Karpas-422 (cell line): ENCODE measurements at regions not wholly inside any gene's neighbourhood (a gene's known extent, or its start where the extent isn't known, plus 50 kb on each side); places are given as distances from the start of the nearest gene placed in this dataset.

Experiments used
- DNase-seq: peaks from one replicate; pipeline ENCODE4 v3.0.0-alpha.2; 2015
- H2AFZ ChIP-seq: fragments of 200-600 bp; sonication (generic); 2 replicates; pipeline ENCODE4 v1.6.1; 2014; ENCODE audit warnings: antibody characterized with exemption, low read length, mixed read lengths
- H3K27ac ChIP-seq: fragments of 200-600 bp; sonication (generic); 2 replicates; pipeline ENCODE4 v1.5.1; 2014; ENCODE audit warnings: mild to moderate bottlenecking, low read length, moderate library complexity
- H3K27me3 ChIP-seq: fragments of 200-600 bp; sonication (generic); 2 replicates; pipeline ENCODE4 v1.6.1; 2014; ENCODE audit warnings: low read length, mixed read lengths
- H3K36me3 ChIP-seq: fragments of 200-600 bp; sonication (generic); 2 replicates; pipeline ENCODE4 v1.6.1; 2014; ENCODE audit warnings: low read length, mixed read lengths; ENCODE audit not compliant: insufficient read depth
- H3K4me1 ChIP-seq: fragments of 200-600 bp; sonication (generic); 2 replicates; pipeline ENCODE4 v1.6.1; 2014; ENCODE audit warnings: mild to moderate bottlenecking, low read length, mixed read lengths
- H3K4me2 ChIP-seq: fragments of 200-600 bp; sonication (generic); 2 replicates; pipeline ENCODE4 v1.6.1; 2014; ENCODE audit warnings: low read length, low read depth, mild to moderate bottlenecking; ENCODE audit not compliant: poor library complexity, severe bottlenecking
- H3K4me3 ChIP-seq: fragments of 200-600 bp; sonication (generic); 2 replicates; pipeline ENCODE4 v1.5.1; 2014; ENCODE audit warnings: mild to moderate bottlenecking, antibody characterized with exemption, low read length, mixed read lengths
- H3K79me2 ChIP-seq: fragments of 200-600 bp; sonication (generic); 2 replicates; pipeline ENCODE4 v1.6.1; 2014; ENCODE audit warnings: mild to moderate bottlenecking, low read length, mixed read lengths
- H3K9ac ChIP-seq: fragments of 200-600 bp; sonication (generic); 2 replicates; pipeline ENCODE4 v1.6.0; 2014; ENCODE audit warnings: low read length
- H3K9me2 ChIP-seq: fragments of 200-600 bp; sonication (generic), shearing (Covaris generic); replicated peaks from 2 replicates; pipeline ENCODE4 v1.6.0; 2014; ENCODE audit warnings: mild to moderate bottlenecking, low read length, moderate library complexity; ENCODE audit not compliant: insufficient read depth
- H3K9me3 ChIP-seq: fragments of 300-700, 200-600 bp; sonication (generic); 2 replicates; pipeline ENCODE4 v1.6.1; 2014; ENCODE audit warnings: low read length, mixed read lengths
- H4K20me1 ChIP-seq: fragments of 200-600 bp; sonication (generic); 2 replicates; pipeline ENCODE4 v1.6.1; 2014; ENCODE audit warnings: mild to moderate bottlenecking, antibody characterized with exemption, low read length, low read depth; ENCODE audit not compliant: insufficient read depth
- small RNA-seq: library from RNA; depleted of rRNA; stranded (forward); fragments of <200 nt; gene quantifications from one replicate; pipeline ENCODE3, GENCODE V24; 2014

GRCh38 chr3:174786825-174787224 lies 72.3 kb upstream of the NAALADL2 start:
- no peaks in the 10 kb centered on the region for H3K27me3 ChIP-seq
- no peak overlapping the region for H3K27ac ChIP-seq
- no peak overlapping the region for H2AFZ ChIP-seq
- H3K9me2 ChIP-seq: no peaks in the 10 kb centered on the region
- no peaks in the 10 kb centered on the region for H3K36me3 ChIP-seq
- H3K79me2 ChIP-seq: no peaks in the 10 kb centered on the region
- DNase-seq: no peak
- peaks cover 24% of the 10 kb centered on the region for H3K9me3 ChIP-seq
- H3K4me1 ChIP-seq: no peaks in the 10 kb centered on the region
- no peak overlapping the region for H3K4me2 ChIP-seq
- no peak overlapping the region for H3K4me3 ChIP-seq
- no peak overlapping the region for H3K9ac ChIP-seq
- H4K20me1 ChIP-seq: no peaks in the 10 kb centered on the region

- no peak for DNase-seq
- Histone ChIP-seq H3K9ac (no peak overlapping the region), H3K9me3 (peaks cover 15% of the 10 kb centered on the region), H2AFZ (no peak overlapping the region), H3K4me1 (no peaks in the 10 kb centered on the region), H3K9me2 (no peaks in the 10 kb centered on the region), H3K4me2 (no peak overlapping the region), H3K4me3 (no peak overlapping the region), H3K27me3 (no peaks in the 10 kb centered on the region), H3K79me2 (no peaks in the 10 kb centered on the region), H3K27ac (no peak overlapping the region), H4K20me1 (no peaks in the 10 kb centered on the region), H3K36me3 (no peaks in the 10 kb centered on the region)
These were observed 68.0 kb upstream of the NAALADL2 start for GRCh38 chr3:174791161-174791560.

DNA sequence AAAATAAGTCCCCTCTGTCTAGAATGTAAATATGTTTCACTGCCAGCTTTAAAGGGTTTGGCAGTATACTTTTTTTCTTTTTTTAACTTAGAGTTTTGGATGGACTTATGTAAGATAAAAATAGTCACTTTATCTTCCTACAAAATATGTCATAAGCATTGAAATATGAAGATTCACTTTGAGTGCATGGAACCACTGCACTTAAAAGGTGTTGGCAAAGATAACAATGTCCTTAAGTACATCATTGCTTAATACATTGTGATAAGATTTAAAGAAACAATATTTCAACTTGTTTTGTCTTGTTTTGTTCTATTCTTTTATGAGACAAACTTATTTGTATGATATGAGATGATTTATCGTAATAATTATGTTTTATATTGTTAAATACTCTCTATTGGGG lies 66.3 kb upstream of the NAALADL2 start:
- Histone ChIP-seq H3K27ac (no peak overlapping the region), H4K20me1 (no peaks in the 10 kb centered on the region), H3K79me2 (no peaks in the 10 kb centered on the region), H3K9ac (no peak overlapping the region), H2AFZ (no peak overlapping the region), H3K9me3 (peaks cover 11% of the 10 kb centered on the region), H3K27me3 (no peaks in the 10 kb centered on the region), H3K4me1 (no peaks in the 10 kb centered on the region), H3K36me3 (no peaks in the 10 kb centered on the region), H3K4me2 (no peak overlapping the region), H3K9me2 (no peaks in the 10 kb centered on the region), H3K4me3 (no peak overlapping the region)
- DNase-seq: no peak

Small RNA genes lying in the stretch of these regions (small RNA-seq; reads per million reads assigned to genes)
- gene RN7SKP40: 0.28 reads per million
